DMS 273 (cell line): ENCODE measurements at regions not wholly inside any gene's neighbourhood (a gene's known extent, or its start where the extent isn't known, plus 50 kb on each side); places are given as distances from the start of the nearest gene placed in this dataset.
A peak's percentile ranks its signal among the peaks of the same experiment; 100 is the strongest.

ENCODE experiments used
- DNase-seq: peaks from one replicate; lab custom pipeline; 2025; ENCODE audit not compliant: unreplicated experiment; lab: John Stamatoyannopoulos, UW

- DNase-seq, result peak; percentile 11
Observed at GRCh38 chr2:8202132-8202531, 479.7 kb upstream of the ID2 start.

GRCh38 chr2:8203364-8203763 lies 478.5 kb upstream of the ID2 start:
- peak; percentile 58 for DNase-seq

GRCh38 chr2:8204711-8205110 lies 477.1 kb upstream of the ID2 start:
- no peak for DNase-seq

DNA sequence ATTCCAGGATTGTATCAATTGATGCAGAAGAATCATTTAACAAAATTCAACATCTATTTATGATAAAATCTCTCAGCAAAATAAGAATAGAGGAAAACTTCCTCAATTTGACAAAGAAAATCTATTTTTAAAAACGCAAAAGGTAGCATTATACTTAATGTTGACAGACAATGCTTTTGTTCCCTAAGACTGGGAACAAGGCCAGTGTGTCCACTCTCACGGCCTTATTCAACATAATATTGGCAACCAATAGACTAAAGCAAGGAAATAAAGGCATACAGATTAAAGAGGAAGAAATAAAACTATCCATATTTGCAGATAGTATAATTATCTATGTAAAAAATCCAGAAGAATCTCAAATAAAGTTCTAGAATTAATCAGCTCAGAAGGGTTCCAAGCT lies 472.4 kb upstream of the ID2 start:
- no peak for DNase-seq

DNA sequence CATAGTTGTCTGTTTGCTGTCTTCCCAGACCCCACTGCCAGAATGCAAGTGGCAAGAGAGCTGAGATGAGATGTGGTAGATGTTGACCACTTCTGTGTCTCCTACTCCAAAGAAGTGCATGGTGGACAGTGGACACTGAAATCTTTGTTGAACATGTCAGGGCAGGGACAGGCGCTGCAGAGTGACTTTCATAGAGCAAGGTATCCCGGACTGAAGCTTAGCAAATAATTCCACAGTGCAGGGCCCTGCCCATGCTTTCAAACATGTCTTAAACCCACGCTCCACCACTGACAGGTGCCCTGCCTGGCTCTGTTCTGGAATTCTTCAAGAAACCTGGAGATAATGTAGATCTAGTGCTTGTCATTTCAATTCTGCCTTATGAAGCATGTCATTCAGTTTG lies 470.5 kb upstream of the ID2 start:
- DNase-seq, result no peak

DNA sequence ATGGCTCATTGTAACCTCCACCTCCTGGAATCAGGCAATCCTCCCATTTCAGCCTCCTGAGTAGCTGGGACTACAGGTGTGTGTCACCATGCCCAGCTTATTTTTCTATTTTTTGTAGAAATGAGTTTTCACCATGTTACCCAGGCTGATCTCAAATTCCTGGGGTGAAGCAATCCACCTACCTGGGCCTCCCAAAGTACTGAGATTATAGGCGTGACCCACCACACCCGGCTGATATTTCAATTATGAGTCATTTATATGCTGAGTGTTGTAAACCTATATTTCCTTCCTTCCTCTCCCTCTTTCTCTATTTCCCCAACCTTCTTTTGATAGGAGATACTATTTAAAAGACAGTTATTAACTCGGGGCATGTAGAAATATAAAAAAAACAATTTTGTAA lies 469.6 kb upstream of the ID2 start:
- no peak for DNase-seq

DNA sequence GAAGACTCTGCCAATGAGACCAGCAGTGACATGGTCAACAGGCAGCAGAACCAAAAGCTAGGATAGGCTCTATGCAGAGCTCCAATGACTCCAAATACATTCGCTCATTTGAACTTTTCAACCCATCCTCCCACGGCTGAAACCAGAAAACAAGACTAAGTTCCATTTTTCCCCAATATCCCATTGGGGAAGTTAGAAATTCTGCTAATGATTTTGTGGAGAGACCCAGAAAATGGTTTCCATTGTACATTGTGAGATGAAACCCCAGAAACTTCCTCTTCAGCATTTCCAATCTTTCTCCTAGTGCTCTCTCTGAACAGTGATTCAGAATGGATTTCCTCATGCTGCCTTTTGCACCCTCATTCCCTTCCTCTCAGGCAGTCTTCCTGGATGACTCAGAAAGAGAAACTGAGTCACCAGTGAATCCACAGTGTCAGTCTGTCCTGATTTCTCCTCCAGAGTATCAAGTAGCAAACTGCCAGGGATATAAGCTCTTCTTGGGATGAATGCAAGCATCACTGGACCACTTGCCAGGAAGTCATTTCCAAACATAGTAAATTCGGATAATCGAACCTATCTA lies 467.7 kb upstream of the ID2 start:
- no peak for DNase-seq

DNA sequence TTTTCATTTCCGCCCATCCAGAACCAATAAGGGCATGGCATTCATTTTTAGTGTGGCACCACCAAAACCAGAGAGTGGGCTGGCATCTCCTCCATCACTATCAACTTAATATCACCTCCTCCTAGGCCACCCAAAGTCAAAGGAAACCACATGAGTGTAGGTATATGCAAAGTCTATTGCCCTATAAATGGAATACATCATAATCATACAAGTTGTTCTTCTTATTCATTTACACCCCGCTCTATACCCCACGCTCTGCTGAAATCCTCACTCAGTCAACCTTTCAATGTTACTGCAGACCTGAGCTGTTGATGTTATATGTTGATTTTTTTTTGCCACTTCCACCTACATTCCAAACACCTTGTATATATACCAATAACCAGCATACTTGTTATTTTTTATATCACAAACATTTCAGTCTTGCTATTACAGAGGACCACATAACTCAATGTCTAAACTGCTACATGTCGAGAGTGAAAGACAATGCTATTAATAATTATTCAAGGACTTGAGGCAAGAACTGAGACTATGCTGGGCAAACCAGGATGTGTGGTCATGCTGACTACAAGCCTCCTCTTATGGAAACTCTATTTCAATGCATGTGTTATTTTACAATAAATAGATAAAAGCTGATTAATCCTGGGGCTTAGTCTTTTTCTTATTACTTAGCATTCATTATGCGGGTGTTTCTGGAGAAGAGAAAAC lies 466.5 kb upstream of the ID2 start:
- DNase-seq, result no peak

GRCh38 chr2:8215982-8216381 lies 465.9 kb upstream of the ID2 start:
- DNase-seq, result no peak

- DNase-seq, result no peak
Observed at GRCh38 chr2:8216397-8216796, 465.5 kb upstream of the ID2 start.

- no peak for DNase-seq
Observed at GRCh38 chr2:8217468-8218030, 464.3 kb upstream of the ID2 start.

DNA sequence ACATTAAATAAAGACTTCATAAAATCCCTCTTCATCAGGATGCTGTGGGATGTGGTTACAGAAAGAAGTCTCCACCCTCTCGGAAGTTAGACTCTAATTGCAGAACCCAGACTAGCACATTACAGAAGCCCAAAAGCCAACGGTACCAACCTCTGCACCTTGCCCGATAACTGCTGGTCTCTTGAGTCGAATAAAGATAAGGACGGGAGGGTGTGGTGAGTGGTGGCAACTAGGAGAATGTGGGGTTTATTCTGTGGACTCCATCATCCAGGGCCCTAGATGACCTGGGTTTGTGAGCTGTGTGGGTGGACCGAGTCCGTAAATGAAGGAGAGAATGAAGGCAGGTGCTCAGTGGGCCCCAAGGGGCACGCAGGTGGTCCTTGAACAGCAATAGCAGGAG lies 462.8 kb upstream of the ID2 start:
- DNase-seq, result no peak

DNA sequence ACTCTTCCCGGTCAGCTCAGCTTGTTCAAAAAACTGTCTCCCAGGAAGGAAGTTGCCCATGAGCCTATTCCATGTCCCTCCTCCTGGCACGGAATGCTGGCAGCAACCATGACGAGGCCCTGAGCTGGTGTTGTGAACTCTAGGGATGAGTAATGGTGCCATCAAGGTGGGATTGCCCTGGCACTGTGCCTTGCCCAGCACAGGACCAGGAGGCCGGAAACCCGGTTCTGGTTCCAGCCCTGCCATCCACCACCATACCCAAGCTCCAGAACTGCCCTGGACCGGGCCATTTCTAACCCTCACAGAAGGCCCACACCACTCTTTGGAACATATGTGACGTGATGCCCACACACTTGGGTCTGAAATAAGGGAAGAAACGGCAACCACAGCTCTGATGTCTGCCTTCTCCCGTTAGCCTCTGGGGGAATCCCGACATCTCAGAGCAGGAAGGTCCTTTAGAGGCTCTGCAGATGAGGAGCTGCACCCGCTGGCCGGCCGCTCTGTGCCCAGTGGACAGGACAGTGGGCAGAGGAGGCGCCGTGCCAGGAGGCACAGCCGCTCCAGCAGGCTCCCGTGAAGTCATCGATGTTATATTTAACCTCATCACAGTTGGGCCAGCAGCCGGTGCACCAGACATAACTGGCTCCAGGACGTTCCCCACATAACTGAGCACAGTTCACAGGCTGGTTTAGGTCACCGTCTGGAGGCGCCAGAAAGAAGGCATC lies 462.1 kb upstream of the ID2 start:
- DNase-seq, result peak; percentile 33

GRCh38 chr2:8222979-8223694 lies 458.7 kb upstream of the ID2 start:
- no peak for DNase-seq

DNA sequence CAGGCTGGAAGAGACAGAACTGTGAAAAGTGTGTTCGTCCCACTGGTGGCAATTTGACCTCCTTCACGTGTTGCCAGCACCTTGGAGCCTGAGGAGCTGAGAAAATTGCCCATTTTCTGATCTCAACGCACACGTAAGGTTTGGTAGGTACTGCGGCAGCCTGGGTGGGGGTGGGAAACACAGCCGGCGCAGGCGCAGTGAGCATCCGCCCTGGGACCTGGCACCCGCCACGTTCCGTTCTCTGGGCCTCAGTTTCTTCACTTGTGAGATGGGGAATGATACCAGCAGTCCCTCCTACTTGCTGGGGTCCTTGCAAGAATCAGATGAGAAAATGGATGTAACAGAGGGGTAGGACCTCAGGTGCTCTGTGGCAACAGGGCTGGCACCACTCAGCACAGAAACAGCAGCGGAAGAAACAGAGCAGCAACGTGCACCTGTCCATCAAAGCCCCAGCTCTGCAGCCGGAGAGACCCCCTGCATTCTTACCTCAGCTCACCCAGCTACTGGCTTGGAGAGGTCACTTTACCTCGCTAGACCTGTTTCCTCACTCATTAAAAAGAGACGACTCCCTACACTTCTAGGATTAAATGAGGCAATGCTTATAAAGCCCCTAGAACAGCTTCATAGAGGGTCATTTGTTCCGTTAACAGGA lies 458.0 kb upstream of the ID2 start:
- no peak for DNase-seq

GRCh38 chr2:8224347-8225190 lies 457.3 kb upstream of the ID2 start:
- DNase-seq, result no peak

DNA sequence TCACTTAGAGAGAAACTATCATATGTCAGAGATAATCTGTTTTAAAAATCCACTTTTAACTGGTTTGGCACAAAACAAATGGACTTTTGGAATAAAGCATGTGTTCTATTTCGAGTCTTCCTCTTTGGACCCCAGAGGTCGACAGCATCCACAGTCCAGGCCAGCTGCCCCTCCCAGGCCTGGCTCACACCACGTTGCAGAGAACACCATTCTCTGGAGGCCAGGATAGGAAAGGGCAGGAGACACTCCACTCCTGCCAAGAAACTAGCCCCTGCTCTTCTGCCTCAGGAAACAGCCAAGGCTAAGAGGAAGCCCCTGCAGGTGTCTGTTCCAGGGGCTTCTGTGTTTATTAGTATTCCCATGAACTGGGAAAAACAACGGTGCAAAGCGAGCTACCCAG lies 456.6 kb upstream of the ID2 start:
- DNase-seq, result peak; percentile 24

DNA sequence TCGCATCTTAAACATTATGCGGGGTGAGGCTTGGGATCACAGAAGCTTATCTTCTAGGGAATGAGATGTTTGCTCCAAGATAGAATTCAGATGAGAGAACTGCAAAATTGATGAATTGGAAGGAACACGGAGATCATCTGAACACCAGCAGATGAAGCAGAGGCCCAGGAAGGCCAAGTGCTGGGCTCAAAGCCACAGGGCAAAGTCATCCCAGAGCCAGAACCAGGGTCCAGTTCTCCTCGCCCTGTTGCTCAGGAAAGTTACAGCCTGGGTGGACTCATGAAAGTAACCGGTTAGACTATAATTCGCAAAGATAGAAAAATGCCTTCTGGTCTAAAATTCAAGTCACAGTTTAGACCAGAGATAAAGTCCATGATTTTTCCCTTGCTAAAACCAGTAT lies 456.1 kb upstream of the ID2 start:
- no peak for DNase-seq

- DNase-seq, result peak; percentile 62
Observed at GRCh38 chr2:8229546-8229986, 452.3 kb upstream of the ID2 start.

DNA sequence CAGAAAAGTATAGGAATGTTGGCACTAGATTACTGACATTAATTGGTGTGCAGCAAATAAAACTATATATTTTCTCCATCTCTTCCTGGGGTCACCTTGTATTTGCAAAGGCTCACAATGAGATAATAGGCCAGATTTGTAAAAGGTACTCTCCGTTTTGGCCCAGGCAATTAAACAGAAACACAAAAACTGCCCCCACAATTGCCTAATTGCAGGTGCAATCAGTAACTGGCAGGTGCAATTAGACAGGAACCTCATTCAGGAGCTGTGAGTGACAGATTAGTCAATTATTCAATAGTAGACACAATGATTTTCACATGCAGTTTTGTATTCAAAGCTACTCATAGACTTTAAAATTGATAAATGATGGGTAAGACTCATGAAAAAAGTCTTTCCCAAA lies 451.4 kb upstream of the ID2 start:
- DNase-seq, result no peak
